Keratinocyte (primary cell): ENCODE measurements at regions not wholly inside any gene's neighbourhood (a gene's known extent, or its start where the extent isn't known, plus 50 kb on each side); places are given as distances from the start of the nearest gene placed in this dataset.
"Not testable (repeated sequence)": the region's sequence is repeated elsewhere in the genome, so short reads cannot be mapped to it uniquely, and the experiment has no call there.

ENCODE experiments used
- DNase-seq: peaks from one replicate; pipeline ENCODE4 v3.0.0-alpha.2; 2011; ENCODE audit warnings: low read depth, missing footprints, low spot score
- FAIRE-seq: peaks from 2 replicates; lab custom pipeline; 2011; peaks lifted over from hg19 to GRCh38; lab: Jason Lieb, UNC
- H2AFZ ChIP-seq: 2 replicates; pipeline ENCODE4 v1.6.0; 2012; ENCODE audit warnings: low read length, control low read depth, inconsistent platforms; ENCODE audit not compliant: control insufficient read depth
- H3K27ac ChIP-seq: 2 replicates; pipeline ENCODE4 v1.5.1; 2011; ENCODE audit warnings: low read length; ENCODE audit not compliant: control insufficient read depth, insufficient read depth
- H3K27me3 ChIP-seq: 3 replicates; pipeline ENCODE4 v1.6.0; 2011; ENCODE audit warnings: low read length; ENCODE audit not compliant: control insufficient read depth, insufficient read depth; ENCODE audit errors: extremely low read depth
- H3K36me3 ChIP-seq, 2 experiments: 2 replicates in 1 of 2; 3 replicates in 1 of 2; pipeline ENCODE4 v1.5.1; 2011; ENCODE audit warnings: low read length in 2 of 2, mild to moderate bottlenecking in 1 of 2; ENCODE audit not compliant: control insufficient read depth in 2 of 2, insufficient read depth in 2 of 2; ENCODE audit errors: extremely low read depth in 1 of 2
- H3K4me1 ChIP-seq: 3 replicates; pipeline ENCODE4 v1.5.1; 2011; ENCODE audit warnings: low read length; ENCODE audit not compliant: control insufficient read depth, insufficient read depth; ENCODE audit errors: extremely low read depth
- H3K4me2 ChIP-seq: 3 replicates; pipeline ENCODE4 v1.6.0; 2011; ENCODE audit warnings: low read depth, low read length; ENCODE audit not compliant: control insufficient read depth, insufficient read depth; ENCODE audit errors: extremely low read depth
- H3K4me3 ChIP-seq, 3 experiments: fragments of 200-600 bp in 1 of 3; sonication (generic) in 1 of 3; 2 replicates in 2 of 3; 3 replicates in 1 of 3; pipeline ENCODE4 v1.5.1; 2011 to 2016; ENCODE audit warnings: low read length in 3 of 3, mild to moderate bottlenecking in 3 of 3, control low read depth in 2 of 3, inconsistent platforms in 1 of 3, low read depth in 1 of 3, mixed read lengths in 1 of 3, mixed run types in 1 of 3, moderate library complexity in 1 of 3; ENCODE audit not compliant: control insufficient read depth in 2 of 3, insufficient read depth in 2 of 3; ENCODE audit errors: extremely low read depth in 1 of 3
- H3K79me2 ChIP-seq: 2 replicates; pipeline ENCODE4 v1.6.0; 2012; ENCODE audit warnings: low read length; ENCODE audit not compliant: control insufficient read depth, insufficient read depth
- H3K9ac ChIP-seq: 3 replicates; pipeline ENCODE4 v1.6.0; 2011; ENCODE audit warnings: low read length; ENCODE audit not compliant: control insufficient read depth, insufficient read depth; ENCODE audit errors: extremely low read depth
- H3K9me1 ChIP-seq: 3 replicates; pipeline ENCODE4 v1.6.0; 2011; ENCODE audit warnings: low read length; ENCODE audit not compliant: control insufficient read depth, insufficient read depth; ENCODE audit errors: extremely low read depth
- H3K9me3 ChIP-seq: 2 replicates; pipeline ENCODE4 v1.5.1; 2012; ENCODE audit warnings: low read depth, low read length; ENCODE audit not compliant: control insufficient read depth
- H4K20me1 ChIP-seq: 3 replicates; pipeline ENCODE4 v1.6.0; 2011; ENCODE audit warnings: low read length; ENCODE audit not compliant: control insufficient read depth, insufficient read depth; ENCODE audit errors: extremely low read depth
- CTCF ChIP-seq, 3 experiments: IDR thresholded peaks in 1 of 3; conservative IDR thresholded peaks in 1 of 3; optimal IDR thresholded peaks in 1 of 3; 2 replicates in 2 of 3; 3 replicates in 1 of 3; pipeline versions ENCODE3 to v1.5.1; 2011; ENCODE audit warnings: low read length in 3 of 3, mild to moderate bottlenecking in 3 of 3, moderate library complexity in 2 of 3, control low read depth in 1 of 3, inconsistent platforms in 1 of 3; ENCODE audit not compliant: insufficient read depth in 2 of 3; ENCODE audit errors: extremely low read depth in 1 of 3
- EZH2 ChIP-seq: IDR thresholded peaks from one replicate; pipeline ENCODE4 v1.6.1; 2012; ENCODE audit warnings: inconsistent platforms, mild to moderate bottlenecking, low read length, moderate library complexity
- dilution Hi-C: fragments of 300-500 bp; cut with MboI; formaldehyde crosslinking; loops from one replicate; pipeline ENCODE4 v1.7.0; 2020; ENCODE audit warnings: low sequenced_read_pairs; ENCODE audit not compliant: extremely low pct_ligation_motif_present

- no peaks in the 10 kb centered on the region for H3K27me3 ChIP-seq
- H3K4me3 ChIP-seq, result no peak overlapping the region
- H3K4me2 ChIP-seq, result no peak overlapping the region
- DNase-seq, result no peak
- H3K9me1 ChIP-seq, result no peaks in the 10 kb centered on the region
- H3K36me3 ChIP-seq, result no peaks in the 10 kb centered on the region
- FAIRE-seq, result no peak
- no peak for TF ChIP-seq EZH2
- TF ChIP-seq CTCF (optimal IDR thresholded peaks at IDR 0.05 in 1 of 3, IDR thresholded peaks at IDR 0.05 in 1 of 3, conservative IDR thresholded peaks at IDR 0.05 in 1 of 3; ENCODE audit: extremely low read depth in 1 of 3, insufficient read depth in 2 of 3, low read length in 3 of 3), result no peak
- no peak overlapping the region for H2AFZ ChIP-seq
- no peaks in the 10 kb centered on the region for H3K79me2 ChIP-seq
- H3K9ac ChIP-seq, result no peak overlapping the region
- H3K4me1 ChIP-seq, result no peaks in the 10 kb centered on the region
- H3K27ac ChIP-seq, result no peak overlapping the region
- dilution Hi-C loops, result no loop called here
- no peaks in the 10 kb centered on the region for H3K9me3 ChIP-seq
- H4K20me1 ChIP-seq, result no peaks in the 10 kb centered on the region
Measured at GRCh38 chr9:82764061-82764668, 298.8 kb downstream of the RASEF start.

- H3K27ac ChIP-seq, H3K27me3 ChIP-seq, H3K79me2 ChIP-seq, DNase-seq, H3K9me3 ChIP-seq, H3K4me3 ChIP-seq, H3K9me1 ChIP-seq, H4K20me1 ChIP-seq, H3K4me2 ChIP-seq, H3K4me1 ChIP-seq, FAIRE-seq, H2AFZ ChIP-seq, H3K36me3 ChIP-seq, dilution Hi-C loops, H3K9ac ChIP-seq: not testable (repeated sequence)
Measured at GRCh38 chr9:82774707-82775231, 288.2 kb downstream of the RASEF start.

GRCh38 chr9:82776508-82776907 lies 286.4 kb downstream of the RASEF start:
- no peaks in the 10 kb centered on the region for H4K20me1 ChIP-seq
- H3K9ac ChIP-seq, result no peak overlapping the region
- H2AFZ ChIP-seq, result no peak overlapping the region
- no peaks in the 10 kb centered on the region for H3K36me3 ChIP-seq
- no peak overlapping the region for H3K4me2 ChIP-seq
- no peaks in the 10 kb centered on the region for H3K27me3 ChIP-seq
- H3K4me1 ChIP-seq, result no peaks in the 10 kb centered on the region
- H3K4me3 ChIP-seq, result no peak overlapping the region
- no peak overlapping the region for H3K27ac ChIP-seq
- H3K79me2 ChIP-seq, result no peaks in the 10 kb centered on the region
- TF ChIP-seq EZH2, result no peak
- no peak for TF ChIP-seq CTCF (optimal IDR thresholded peaks at IDR 0.05 in 1 of 3, IDR thresholded peaks at IDR 0.05 in 1 of 3, conservative IDR thresholded peaks at IDR 0.05 in 1 of 3; ENCODE audit: extremely low read depth in 1 of 3, insufficient read depth in 2 of 3, low read length in 3 of 3)
- DNase-seq (no peak), FAIRE-seq (no peak)
- dilution Hi-C loops, result no loop called here
- H3K9me3 ChIP-seq, result no peaks in the 10 kb centered on the region
- no peaks in the 10 kb centered on the region for H3K9me1 ChIP-seq
